ENCODE measurements at regions not wholly inside any gene's neighbourhood (a gene's known extent, or its start where the extent isn't known, plus 50 kb on each side); places are given as distances from the start of the nearest gene placed in this dataset.

DNA sequence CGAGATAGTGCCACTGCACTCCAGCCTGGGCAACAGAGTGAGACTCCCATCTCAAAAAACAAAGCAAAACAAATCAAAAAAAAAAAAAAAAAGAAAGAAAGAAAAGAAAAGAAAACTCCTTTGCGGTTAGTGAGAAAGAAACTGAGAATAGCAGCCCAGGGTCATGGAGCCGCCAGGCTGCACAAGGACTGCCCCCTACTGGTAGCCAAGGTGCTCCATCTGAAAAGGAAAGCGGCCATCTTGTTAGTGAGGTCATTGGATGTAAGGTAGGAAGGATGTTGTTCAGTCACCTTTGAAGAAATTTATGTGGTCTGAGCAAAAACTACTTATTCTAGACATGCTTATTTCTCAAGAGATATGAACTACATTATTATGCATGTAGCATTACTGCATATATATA, 660.6 kb upstream of the TENM3 start:
- no peak for DNase-seq
- Histone ChIP-seq H3K36me3 (ENCODE audit: control insufficient read depth in 4 of 4, insufficient read depth in 4 of 4, low read length in 4 of 4) (no peaks in the 10 kb centered on the region), H3K27me3 (ENCODE audit: control insufficient read depth in 3 of 3, insufficient read depth in 3 of 3, low read length in 2 of 3) (no peaks in the 10 kb centered on the region), H3K27ac (ENCODE audit: low read depth in 1 of 2, low read length in 1 of 2) (no peak overlapping the region), H3K4me3 (no peak overlapping the region), H3K9me3 (ENCODE audit: control insufficient read depth in 4 of 4, insufficient read depth in 3 of 4, low read length in 3 of 4) (peaks cover 0 to 6% (median 0%) of the 10 kb centered on the region in 4 donors), H3K4me1 (ENCODE audit: control insufficient read depth in 5 of 5, insufficient read depth in 5 of 5, low read length in 5 of 5) (no peaks in the 10 kb centered on the region), H3K9ac (ENCODE audit: insufficient read depth in 1 of 2, low read length in 2 of 2) (no peak overlapping the region)
- TF ChIP-seq, protein P1, sequence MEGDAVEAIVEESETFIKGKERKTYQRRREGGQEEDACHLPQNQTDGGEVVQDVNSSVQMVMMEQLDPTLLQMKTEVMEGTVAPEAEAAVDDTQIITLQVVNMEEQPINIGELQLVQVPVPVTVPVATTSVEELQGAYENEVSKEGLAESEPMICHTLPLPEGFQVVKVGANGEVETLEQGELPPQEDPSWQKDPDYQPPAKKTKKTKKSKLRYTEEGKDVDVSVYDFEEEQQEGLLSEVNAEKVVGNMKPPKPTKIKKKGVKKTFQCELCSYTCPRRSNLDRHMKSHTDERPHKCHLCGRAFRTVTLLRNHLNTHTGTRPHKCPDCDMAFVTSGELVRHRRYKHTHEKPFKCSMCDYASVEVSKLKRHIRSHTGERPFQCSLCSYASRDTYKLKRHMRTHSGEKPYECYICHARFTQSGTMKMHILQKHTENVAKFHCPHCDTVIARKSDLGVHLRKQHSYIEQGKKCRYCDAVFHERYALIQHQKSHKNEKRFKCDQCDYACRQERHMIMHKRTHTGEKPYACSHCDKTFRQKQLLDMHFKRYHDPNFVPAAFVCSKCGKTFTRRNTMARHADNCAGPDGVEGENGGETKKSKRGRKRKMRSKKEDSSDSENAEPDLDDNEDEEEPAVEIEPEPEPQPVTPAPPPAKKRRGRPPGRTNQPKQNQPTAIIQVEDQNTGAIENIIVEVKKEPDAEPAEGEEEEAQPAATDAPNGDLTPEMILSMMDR (IDR thresholded peaks at IDR 0.05; ENCODE audit: control extremely low read depth, extremely low read depth), result no peak
- WGBS, 2 donors, result 91 to 93% methylated on average over 4 of the region's 4 CpGs
- ATAC-seq (ENCODE audit: insufficient read depth, low FRiP score), result no peak

DNA sequence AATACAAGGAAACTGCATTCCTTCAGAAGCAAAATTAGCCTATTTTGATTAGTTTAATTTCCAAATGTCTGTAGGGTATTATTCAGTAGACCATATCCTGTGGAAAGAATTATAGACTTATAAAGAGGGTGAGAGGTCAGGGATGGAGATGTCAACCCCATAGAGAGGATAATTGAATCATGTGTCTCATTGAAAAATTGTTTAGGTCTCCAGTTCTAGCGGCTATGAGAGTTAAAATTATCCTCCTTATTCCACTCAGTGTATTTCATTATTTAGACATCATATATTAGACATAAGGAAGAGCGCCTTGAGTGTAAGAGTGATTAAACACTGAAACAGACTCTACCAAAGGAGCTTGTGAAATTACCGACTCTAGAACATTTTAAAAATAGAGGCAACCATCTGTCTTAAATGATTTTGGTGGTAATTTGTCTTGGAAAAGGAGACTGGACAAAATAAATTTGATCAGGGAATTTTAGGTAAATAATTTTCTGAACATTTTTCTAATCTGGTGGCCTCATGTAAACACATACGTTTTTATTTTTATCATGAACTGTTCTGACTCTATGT, 654.4 kb upstream of the TENM3 start:
- TF ChIP-seq, protein P1 (IDR thresholded peaks at IDR 0.05; ENCODE audit: control extremely low read depth, extremely low read depth), result no peak
- ATAC-seq (ENCODE audit: insufficient read depth, low FRiP score), result no peak
- no peaks in the 10 kb centered on the region for H3K4me1 ChIP-seq (ENCODE audit: control insufficient read depth in 5 of 5, insufficient read depth in 5 of 5, low read length in 5 of 5)
- no peak overlapping the region for H3K9ac ChIP-seq (ENCODE audit: insufficient read depth in 1 of 2, low read length in 2 of 2)
- H3K36me3 ChIP-seq (ENCODE audit: control insufficient read depth in 4 of 4, insufficient read depth in 4 of 4, low read length in 4 of 4), result no peaks in the 10 kb centered on the region
- DNase-seq, result no peak
- H3K4me3 ChIP-seq, result no peak overlapping the region
- no peak overlapping the region for H3K27ac ChIP-seq (ENCODE audit: low read depth in 1 of 2, low read length in 1 of 2)
- H3K9me3 ChIP-seq (ENCODE audit: control insufficient read depth in 4 of 4, insufficient read depth in 3 of 4, low read length in 3 of 4), result peaks cover 0 to 2% (median 0%) of the 10 kb centered on the region in 4 donors
- H3K27me3 ChIP-seq (ENCODE audit: control insufficient read depth in 3 of 3, insufficient read depth in 3 of 3, low read length in 2 of 3), result no peaks in the 10 kb centered on the region
- 80 to 88% methylated on average over 4 of the region's 4 CpGs for WGBS, 2 donors

DNA sequence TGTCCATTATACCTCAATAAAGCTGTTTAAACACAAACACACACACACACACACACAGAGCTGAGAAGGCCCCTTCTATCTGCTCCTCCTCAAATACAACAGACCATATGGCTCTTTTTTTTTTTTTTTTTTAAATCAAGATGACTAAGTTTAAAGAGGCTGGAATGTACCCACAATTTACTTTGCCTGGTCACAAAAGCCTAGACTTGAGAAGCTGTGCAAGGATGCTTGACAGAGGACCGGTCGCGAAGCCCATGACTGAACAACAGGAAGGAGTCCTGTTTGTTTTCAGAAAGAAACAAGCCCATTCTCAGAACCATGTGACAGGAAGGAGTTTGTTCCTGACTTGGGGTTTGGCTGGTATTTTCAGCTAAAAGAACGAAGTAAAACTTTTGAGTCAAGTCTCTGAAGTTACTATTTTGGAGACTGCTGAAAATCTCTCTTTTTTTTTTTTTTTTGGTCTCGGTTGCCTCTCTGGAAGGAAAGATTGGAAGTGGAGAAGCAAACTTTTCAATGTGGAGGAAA, 650.9 kb upstream of the TENM3 start:
- no peak for DNase-seq
- 38 to 43% methylated on average over 5 of the region's 5 CpGs for WGBS, 2 donors
- TF ChIP-seq, protein P1 (IDR thresholded peaks at IDR 0.05; ENCODE audit: control extremely low read depth, extremely low read depth), result no peak
- ATAC-seq (ENCODE audit: insufficient read depth, low FRiP score), result no peak
- Histone ChIP-seq H3K4me3 (no peak overlapping the region), H3K9ac (ENCODE audit: insufficient read depth in 1 of 2, low read length in 2 of 2) (no peak overlapping the region), H3K27ac (ENCODE audit: low read depth in 1 of 2, low read length in 1 of 2) (no peak overlapping the region), H3K36me3 (ENCODE audit: control insufficient read depth in 4 of 4, insufficient read depth in 4 of 4, low read length in 4 of 4) (no peaks in the 10 kb centered on the region), H3K27me3 (ENCODE audit: control insufficient read depth in 3 of 3, insufficient read depth in 3 of 3, low read length in 2 of 3) (no peaks in the 10 kb centered on the region), H3K4me1 (ENCODE audit: control insufficient read depth in 5 of 5, insufficient read depth in 5 of 5, low read length in 5 of 5) (no peaks in the 10 kb centered on the region), H3K9me3 (ENCODE audit: control insufficient read depth in 4 of 4, insufficient read depth in 3 of 4, low read length in 3 of 4) (peaks cover 0 to 2% (median 0%) of the 10 kb centered on the region in 4 donors)

DNA sequence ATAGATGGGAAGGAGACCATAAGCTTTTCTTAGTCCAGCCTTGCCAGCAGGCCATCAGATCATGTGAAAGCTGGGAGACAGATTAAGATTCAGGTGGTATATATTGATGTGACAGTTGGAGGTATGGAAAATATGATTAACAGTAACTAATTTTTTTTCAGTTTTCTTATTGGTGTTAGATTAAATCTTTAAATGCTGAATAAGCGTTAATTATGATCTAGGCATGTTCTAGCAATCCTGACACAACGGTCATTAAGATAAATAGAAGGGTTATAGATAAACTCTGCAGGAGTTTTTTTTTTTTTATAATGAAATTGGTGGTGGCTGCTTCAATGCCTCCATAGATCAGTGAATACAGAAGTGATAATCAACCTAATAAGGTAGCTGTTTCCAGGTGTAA, 649.5 kb upstream of the TENM3 start:
- no peak overlapping the region for H3K9ac ChIP-seq (ENCODE audit: insufficient read depth in 1 of 2, low read length in 2 of 2)
- H3K27ac ChIP-seq (ENCODE audit: low read depth in 1 of 2, low read length in 1 of 2), result no peak overlapping the region
- WGBS, 2 donors, result 58 to 65% methylated on average over 2 of the region's 2 CpGs
- TF ChIP-seq, protein P1 (IDR thresholded peaks at IDR 0.05; ENCODE audit: control extremely low read depth, extremely low read depth), result no peak
- H3K4me1 ChIP-seq (ENCODE audit: control insufficient read depth in 5 of 5, insufficient read depth in 5 of 5, low read length in 5 of 5), result no peaks in the 10 kb centered on the region
- DNase-seq (no peak), ATAC-seq (ENCODE audit: insufficient read depth, low FRiP score) (no peak)
- H3K9me3 ChIP-seq (ENCODE audit: control insufficient read depth in 4 of 4, insufficient read depth in 3 of 4, low read length in 3 of 4), result no peaks in the 10 kb centered on the region
- no peaks in the 10 kb centered on the region for H3K27me3 ChIP-seq (ENCODE audit: control insufficient read depth in 3 of 3, insufficient read depth in 3 of 3, low read length in 2 of 3)
- H3K36me3 ChIP-seq (ENCODE audit: control insufficient read depth in 4 of 4, insufficient read depth in 4 of 4, low read length in 4 of 4), result no peaks in the 10 kb centered on the region
- H3K4me3 ChIP-seq, result no peak overlapping the region
